Lower leg skin (tissue), 4 donors: ENCODE measurements at regions not wholly inside any gene's neighbourhood (a gene's known extent, or its start where the extent isn't known, plus 50 kb on each side); places are given as distances from the start of the nearest gene placed in this dataset.

Source experiments
- DNase-seq, 2 donors: peaks; one replicate each; pipeline ENCODE4 v3.0.0-alpha.2; 2019; ENCODE audit warnings: low spot score in 2 of 2
- H3K4me3 ChIP-seq: fragments of 200-600 bp; sonication (generic); 2 replicates; pipeline ENCODE4 v1.5.1; 2017; ENCODE audit warnings: mild to moderate bottlenecking, low read depth; ENCODE audit not compliant: poor library complexity, severe bottlenecking
- POLR2A ChIP-seq, 2 donors: fragments of 450-650 bp; IDR thresholded peaks; one replicate each; pipeline ENCODE4 v1.6.1; 2016 to 2017; ENCODE audit warnings: antibody characterized with exemption in 2 of 2, mild to moderate bottlenecking in 1 of 2, moderate library complexity in 1 of 2
- WGBS, 2 donors: methylation state at CpG; one replicate each; pipeline ENCODE4 v1.1.5; 2018; 5-methylcytosine and 5-hydroxymethylcytosine counted together
- intact Hi-C: fragments of 100-400 bp; cut with DNase I; formaldehyde crosslinking; loops from one replicate; pipeline ENCODE4 v1.15.0; 2023; ENCODE audit warnings: low total_unique reads
- TF ChIP-seq, protein P1 (sequence below), 3 donors: fragments of 450-650 bp; IDR thresholded peaks; one replicate each; pipeline ENCODE4 v1.5.1; 2016; ENCODE audit warnings: antibody characterized with exemption in 3 of 3, mild to moderate bottlenecking in 3 of 3, moderate library complexity in 2 of 3

DNA sequence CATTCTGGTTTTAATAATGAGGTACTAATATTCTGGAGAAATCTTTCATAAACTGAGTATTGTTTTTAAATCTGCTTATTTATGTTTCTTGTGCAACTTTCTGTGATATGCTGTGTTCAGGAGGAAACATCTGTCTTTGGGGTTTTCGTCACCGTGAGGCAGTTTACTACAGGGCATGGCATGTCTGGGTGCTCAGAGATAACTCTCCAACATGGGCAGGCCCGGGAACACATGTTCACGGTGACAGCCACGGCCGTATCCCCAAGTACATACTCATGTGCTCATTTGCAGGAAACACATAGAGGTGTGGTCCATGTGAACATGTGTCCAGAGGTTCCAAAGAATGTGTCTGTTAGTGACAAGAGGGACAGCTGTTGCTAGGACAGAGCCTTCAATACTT lies 62.1 kb upstream of the CNKSR3 start:
- peak in 1 of 2 donors; percentile 79 for DNase-seq
- TF ChIP-seq, protein P1, sequence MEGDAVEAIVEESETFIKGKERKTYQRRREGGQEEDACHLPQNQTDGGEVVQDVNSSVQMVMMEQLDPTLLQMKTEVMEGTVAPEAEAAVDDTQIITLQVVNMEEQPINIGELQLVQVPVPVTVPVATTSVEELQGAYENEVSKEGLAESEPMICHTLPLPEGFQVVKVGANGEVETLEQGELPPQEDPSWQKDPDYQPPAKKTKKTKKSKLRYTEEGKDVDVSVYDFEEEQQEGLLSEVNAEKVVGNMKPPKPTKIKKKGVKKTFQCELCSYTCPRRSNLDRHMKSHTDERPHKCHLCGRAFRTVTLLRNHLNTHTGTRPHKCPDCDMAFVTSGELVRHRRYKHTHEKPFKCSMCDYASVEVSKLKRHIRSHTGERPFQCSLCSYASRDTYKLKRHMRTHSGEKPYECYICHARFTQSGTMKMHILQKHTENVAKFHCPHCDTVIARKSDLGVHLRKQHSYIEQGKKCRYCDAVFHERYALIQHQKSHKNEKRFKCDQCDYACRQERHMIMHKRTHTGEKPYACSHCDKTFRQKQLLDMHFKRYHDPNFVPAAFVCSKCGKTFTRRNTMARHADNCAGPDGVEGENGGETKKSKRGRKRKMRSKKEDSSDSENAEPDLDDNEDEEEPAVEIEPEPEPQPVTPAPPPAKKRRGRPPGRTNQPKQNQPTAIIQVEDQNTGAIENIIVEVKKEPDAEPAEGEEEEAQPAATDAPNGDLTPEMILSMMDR (IDR thresholded peaks at IDR 0.05): no peak
- TF ChIP-seq POLR2A (IDR thresholded peaks at IDR 0.05): no peak
- H3K4me3 ChIP-seq: no peak overlapping the region
- intact Hi-C loops: no loop called here
- WGBS, 2 donors: 35 to 59% methylated on average over 6 of the region's 6 CpGs

DNA sequence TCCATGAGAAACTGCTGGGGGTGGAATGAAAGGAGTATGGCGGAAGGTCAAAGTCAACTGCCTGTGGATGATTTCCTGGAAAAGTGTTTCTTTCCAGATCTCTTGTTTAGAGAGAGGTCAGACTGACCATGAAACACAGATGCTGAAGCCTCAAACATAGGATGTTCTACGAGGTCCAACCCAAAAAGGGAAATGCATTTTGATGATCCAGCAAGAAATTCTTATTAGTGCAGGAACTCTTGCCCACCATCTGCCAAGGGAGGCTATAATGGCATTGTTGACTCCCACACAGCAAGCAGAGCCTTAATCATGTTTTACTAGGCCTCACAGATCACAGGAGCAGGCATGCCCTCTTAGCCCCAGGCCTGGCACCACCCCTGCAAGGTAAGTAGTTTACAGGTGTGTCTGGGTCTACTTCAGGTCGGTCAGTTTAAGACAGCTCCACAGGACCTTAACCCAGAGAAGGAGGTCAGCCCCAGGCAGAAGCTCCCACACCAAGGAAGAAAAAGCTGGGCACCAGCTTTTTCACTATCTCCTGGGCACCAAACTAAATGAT lies 67.6 kb upstream of the CNKSR3 start:
- WGBS, 2 donors: 65 to 72% methylated on average over 3 of the region's 3 CpGs
- intact Hi-C loops: no loop called here
- H3K4me3 ChIP-seq: no peak overlapping the region
- peak in 1 of 2 donors; percentile 4 for DNase-seq
- TF ChIP-seq, protein P1 (IDR thresholded peaks at IDR 0.05): no peak
- no peak for TF ChIP-seq POLR2A (IDR thresholded peaks at IDR 0.05)

DNA sequence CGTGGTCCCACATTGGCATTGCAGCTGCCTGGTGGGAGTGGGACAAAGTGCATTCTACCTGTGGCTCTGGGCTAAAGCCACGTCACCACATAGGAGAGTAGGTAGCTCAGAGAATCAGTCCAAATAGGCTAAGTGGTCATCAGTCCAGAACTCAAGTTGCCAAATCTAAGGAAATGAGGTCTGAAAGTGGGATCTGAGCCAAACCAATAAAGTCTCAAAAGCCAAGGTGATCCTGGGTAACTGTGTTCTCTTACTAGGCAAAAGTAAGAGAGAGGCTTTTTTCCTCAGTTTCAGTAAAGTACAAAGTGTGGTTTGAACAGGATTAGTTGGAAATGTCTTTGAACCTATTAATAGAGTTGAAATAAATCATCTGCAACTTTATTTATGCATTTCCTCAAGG lies 68.6 kb upstream of the CNKSR3 start:
- H3K4me3 ChIP-seq: no peak overlapping the region
- WGBS, 2 donors: 77 to 86% methylated on average over 2 of the region's 2 CpGs
- peak in 1 of 2 donors; percentile 25 for DNase-seq
- TF ChIP-seq, protein P1 (IDR thresholded peaks at IDR 0.05): no peak
- no peak for TF ChIP-seq POLR2A (IDR thresholded peaks at IDR 0.05)
- intact Hi-C loops: no loop called here

DNA sequence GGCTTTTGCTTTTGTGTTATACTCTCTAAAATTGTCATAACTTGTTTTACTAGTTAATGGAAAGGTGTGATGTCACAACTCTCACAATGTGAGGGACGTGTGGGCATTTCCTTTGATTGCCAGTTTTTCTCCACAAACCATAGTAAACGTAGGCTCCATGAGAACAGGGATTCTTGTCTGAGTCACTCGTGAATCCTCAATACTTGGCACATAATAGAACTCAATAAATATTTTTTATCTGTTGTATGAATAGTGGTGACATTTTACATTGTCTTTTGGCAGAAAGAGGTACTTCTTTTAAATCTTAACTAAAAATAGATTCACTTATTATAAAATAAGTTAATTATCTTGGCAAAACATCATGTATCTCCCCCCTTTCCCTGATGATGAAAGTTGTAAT lies 69.0 kb upstream of the CNKSR3 start:
- DNase-seq: no peak
- no peak for TF ChIP-seq POLR2A (IDR thresholded peaks at IDR 0.05)
- TF ChIP-seq, protein P1 (IDR thresholded peaks at IDR 0.05): no peak
- WGBS, 2 donors: 24 to 25% methylated on average over 3 of the region's 3 CpGs
- intact Hi-C loops: no loop called here
- no peak overlapping the region for H3K4me3 ChIP-seq

DNA sequence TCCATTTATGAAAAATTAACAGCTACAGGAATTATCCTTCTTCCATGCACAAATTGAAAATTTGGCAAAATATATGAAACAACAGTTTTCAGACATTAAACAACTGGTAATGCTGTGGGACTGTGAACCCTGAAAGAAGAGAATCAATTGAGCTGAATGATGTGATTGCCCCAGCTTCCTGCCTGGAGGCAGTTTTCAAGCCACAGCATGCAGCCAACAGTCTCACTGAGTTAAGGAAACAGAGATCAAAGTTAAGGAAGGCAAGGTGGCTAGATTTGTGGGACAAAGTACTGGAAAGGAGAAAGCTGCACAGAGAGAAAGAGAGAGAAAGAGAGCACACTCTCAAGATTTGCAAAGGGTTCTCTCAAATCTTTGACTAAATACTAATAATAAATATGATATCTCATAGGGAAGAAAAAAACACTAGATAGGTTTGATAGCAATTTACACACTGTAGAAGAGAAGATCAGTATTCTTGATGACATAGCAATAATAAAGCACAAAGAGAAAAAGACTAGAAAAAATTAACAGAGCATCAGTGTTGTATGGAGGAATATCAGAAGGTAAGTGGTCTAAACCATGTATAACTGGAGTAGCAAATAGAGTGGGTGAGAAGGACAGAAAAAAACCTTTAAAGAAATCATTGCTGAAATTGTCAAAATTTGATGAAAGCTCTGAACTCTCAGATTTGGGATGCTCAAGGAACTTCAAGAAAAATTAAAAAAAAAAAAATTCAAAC lies 70.1 kb upstream of the CNKSR3 start:
- TF ChIP-seq POLR2A (IDR thresholded peaks at IDR 0.05): no peak
- TF ChIP-seq, protein P1 (IDR thresholded peaks at IDR 0.05): no peak
- intact Hi-C loops: no loop called here
- no peak for DNase-seq

More for the DNA sequence above, 70.1 kb upstream of the CNKSR3 start:
- no peak overlapping the region for H3K4me3 ChIP-seq
